Stromal cell of bone marrow (primary cell): ENCODE measurements at regions not wholly inside any gene's neighbourhood (a gene's known extent, or its start where the extent isn't known, plus 50 kb on each side); places are given as distances from the start of the nearest gene placed in this dataset.
"Not testable (repeated sequence)": the region's sequence is repeated elsewhere in the genome, so short reads cannot be mapped to it uniquely, and the experiment has no call there.

ENCODE experiments used
- DNase-seq: peaks from one replicate; pipeline ENCODE4 v3.0.0-alpha.2; 2012; ENCODE audit warnings: low read depth

- not testable (repeated sequence) for DNase-seq
Measured at GRCh38 chr9:87374023-87374919, 123.4 kb upstream of the DAPK1 start.

GRCh38 chr9:87375397-87376073, 122.1 kb upstream of the DAPK1 start:
- peak; percentile 48 for DNase-seq

- no peak for DNase-seq
Measured at GRCh38 chr9:87378676-87379075, 119.0 kb upstream of the DAPK1 start.

GRCh38 chr9:87379300-87379699, 118.4 kb upstream of the DAPK1 start:
- DNase-seq = no peak

GRCh38 chr9:87381050-87381711, 116.5 kb upstream of the DAPK1 start:
- DNase-seq = peak; percentile 81

- no peak for DNase-seq
Measured at GRCh38 chr9:87381746-87382145, 115.9 kb upstream of the DAPK1 start.

- peak; percentile 90 for DNase-seq
Measured at GRCh38 chr9:87382900-87383299, 114.8 kb upstream of the DAPK1 start.

GRCh38 chr9:87383344-87384150, 114.1 kb upstream of the DAPK1 start:
- DNase-seq = peak; percentile 68

- DNase-seq = no peak
Measured at GRCh38 chr9:87386490-87387025, 111.1 kb upstream of the DAPK1 start.

GRCh38 chr9:87387351-87388011, 110.2 kb upstream of the DAPK1 start:
- no peak for DNase-seq

GRCh38 chr9:87388708-87389107, 109.0 kb upstream of the DAPK1 start:
- not testable (repeated sequence) for DNase-seq

GRCh38 chr9:87389936-87390335, 107.7 kb upstream of the DAPK1 start:
- no peak for DNase-seq

- no peak for DNase-seq
Measured at GRCh38 chr9:87390361-87390760, 107.3 kb upstream of the DAPK1 start.

- no peak for DNase-seq
Measured at GRCh38 chr9:87392086-87392485, 105.6 kb upstream of the DAPK1 start.

- no peak for DNase-seq
Measured at GRCh38 chr9:87393706-87394230, 103.9 kb upstream of the DAPK1 start.

GRCh38 chr9:87395804-87396479, 101.7 kb upstream of the DAPK1 start:
- DNase-seq = no peak

GRCh38 chr9:87401681-87402080, 96.0 kb upstream of the DAPK1 start:
- DNase-seq = no peak

- DNase-seq = no peak
Measured at GRCh38 chr9:87402537-87402936, 95.1 kb upstream of the DAPK1 start.

GRCh38 chr9:87405677-87406542, 91.8 kb upstream of the DAPK1 start:
- DNase-seq = peak; percentile 31
